ENCODE measurements at regions not wholly inside any gene's neighbourhood (a gene's known extent, or its start where the extent isn't known, plus 50 kb on each side); places are given as distances from the start of the nearest gene placed in this dataset.
A peak's percentile ranks its signal among the peaks of the same experiment; 100 is the strongest.
"Not testable (repeated sequence)": the region's sequence is repeated elsewhere in the genome, so short reads cannot be mapped to it uniquely, and the experiment has no call there.

GRCh38 chr6:27157459-27158315 is 89.8 kb upstream of the PRSS16 start:
- DNase-seq (ENCODE audit: low read depth in 2 of 2): no peak

GRCh38 chr6:27158316-27158643 is 89.2 kb upstream of the PRSS16 start:
- DNase-seq (ENCODE audit: low read depth in 2 of 2): no peak

GRCh38 chr6:27159725-27160124 is 87.8 kb upstream of the PRSS16 start:
- no peak for DNase-seq (ENCODE audit: low read depth in 2 of 2)

DNA sequence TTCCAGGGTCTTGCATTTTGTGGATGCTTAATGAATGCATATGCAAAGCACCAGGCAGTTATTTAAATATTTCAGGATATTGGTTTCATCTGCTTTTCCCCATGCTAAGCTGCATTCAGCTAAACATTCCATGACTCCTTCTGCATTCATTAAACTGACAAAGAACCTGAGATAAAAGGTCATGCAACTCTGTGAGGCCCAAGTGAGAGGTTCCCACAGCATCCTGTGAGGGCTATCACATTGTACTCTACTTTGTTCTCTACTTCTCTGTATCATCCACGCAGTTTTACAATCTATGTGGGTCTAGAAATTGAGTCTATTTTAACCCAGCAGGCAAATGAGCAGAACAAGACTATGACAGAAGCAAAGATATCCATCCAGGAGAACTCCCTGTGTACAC is 86.4 kb upstream of the PRSS16 start:
- DNase-seq (ENCODE audit: low read depth in 2 of 2): no peak

- DNase-seq (ENCODE audit: low read depth in 2 of 2): no peak
These were observed 85.9 kb upstream of the PRSS16 start for GRCh38 chr6:27161603-27161945.

GRCh38 chr6:27161946-27162603 is 85.4 kb upstream of the PRSS16 start:
- DNase-seq (ENCODE audit: low read depth in 2 of 2): peak in 1 of 2 experiments; percentile 22

GRCh38 chr6:27163834-27164233 is 83.7 kb upstream of the PRSS16 start:
- no peak for DNase-seq (ENCODE audit: low read depth in 2 of 2)

DNA sequence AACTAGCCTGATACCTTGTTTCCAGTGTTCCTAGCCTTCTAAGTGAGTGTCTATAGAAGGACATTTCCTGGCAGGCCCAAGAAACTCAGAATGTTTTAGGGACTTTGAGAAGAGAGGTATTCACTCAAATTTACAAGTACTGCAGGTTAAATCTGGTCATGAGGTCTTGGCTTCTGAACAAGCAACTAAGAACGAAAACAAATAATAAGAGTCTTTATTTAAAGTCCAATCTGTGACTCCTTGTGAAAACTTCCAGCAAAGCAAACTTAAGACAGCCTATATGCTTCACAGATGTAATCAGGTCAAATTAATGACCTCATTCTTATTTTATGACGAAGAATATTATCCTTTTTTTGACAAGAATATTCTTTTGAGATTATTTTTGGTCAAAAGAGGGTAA is 79.4 kb upstream of the PRSS16 start:
- DNase-seq (ENCODE audit: low read depth in 2 of 2): no peak

- peak in 1 of 2 experiments; percentile 63 for DNase-seq (ENCODE audit: low read depth in 2 of 2)
These were observed 78.7 kb upstream of the PRSS16 start for GRCh38 chr6:27168586-27169443.

DNA sequence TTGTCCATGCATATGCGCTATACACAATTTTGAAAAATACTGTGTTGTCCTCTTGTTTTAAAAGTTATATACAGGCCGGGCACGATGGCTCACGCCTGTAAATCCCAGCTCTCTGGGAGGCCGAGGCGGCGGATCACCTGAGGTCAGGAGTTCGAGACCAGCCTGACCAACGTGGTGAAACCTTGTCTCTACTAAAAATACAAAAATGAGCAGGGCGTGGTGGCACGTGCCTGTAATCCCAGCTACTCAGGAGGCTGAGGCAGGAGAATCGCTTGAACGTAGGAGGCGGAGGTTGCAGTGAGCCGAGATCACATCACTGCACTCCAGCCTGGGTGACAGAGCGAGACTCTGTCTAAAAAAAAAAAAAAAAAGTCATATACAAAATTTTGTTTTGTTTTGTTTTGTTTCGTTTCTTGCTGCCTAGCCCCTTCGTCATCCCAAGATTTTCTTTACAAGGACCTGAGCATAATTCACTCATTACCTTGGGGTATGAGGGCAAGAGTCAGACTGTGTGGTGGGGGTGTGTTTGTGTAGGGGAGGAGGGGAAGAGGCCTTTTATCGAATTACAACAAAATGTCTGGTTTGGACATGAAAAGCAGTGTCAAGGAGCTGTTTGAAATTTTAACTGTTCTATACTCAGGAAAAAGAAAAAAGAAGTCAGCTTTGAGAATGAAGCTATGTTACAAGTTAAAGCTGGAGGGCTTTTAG is 74.8 kb upstream of the PRSS16 start:
- DNase-seq (ENCODE audit: low read depth in 2 of 2): not testable (repeated sequence)

DNA sequence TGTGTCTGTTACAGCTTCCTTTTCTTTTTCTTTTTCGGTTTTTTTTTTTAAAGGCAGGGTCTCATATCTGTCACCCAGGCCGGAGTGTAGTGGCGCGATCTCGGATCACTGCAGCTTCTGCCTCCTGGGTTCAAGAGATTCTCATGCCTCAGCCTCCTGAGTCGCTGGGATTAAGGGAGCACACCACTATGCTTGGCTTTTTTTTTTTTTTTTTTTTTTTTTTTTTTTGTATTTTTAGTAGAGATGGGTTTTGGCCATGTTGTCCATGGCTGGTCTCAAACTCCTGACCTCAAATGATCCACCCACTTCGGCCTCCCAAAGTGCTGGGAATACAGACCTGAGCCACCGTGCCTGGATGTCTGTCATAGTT is 74.3 kb upstream of the PRSS16 start:
- DNase-seq (ENCODE audit: low read depth in 2 of 2): not testable (repeated sequence)

GRCh38 chr6:27174958-27175357 is 72.5 kb upstream of the PRSS16 start:
- no peak for DNase-seq (ENCODE audit: low read depth in 2 of 2)

- no peak for DNase-seq (ENCODE audit: low read depth in 2 of 2)
These were observed 71.4 kb upstream of the PRSS16 start for GRCh38 chr6:27176096-27176495.

DNA sequence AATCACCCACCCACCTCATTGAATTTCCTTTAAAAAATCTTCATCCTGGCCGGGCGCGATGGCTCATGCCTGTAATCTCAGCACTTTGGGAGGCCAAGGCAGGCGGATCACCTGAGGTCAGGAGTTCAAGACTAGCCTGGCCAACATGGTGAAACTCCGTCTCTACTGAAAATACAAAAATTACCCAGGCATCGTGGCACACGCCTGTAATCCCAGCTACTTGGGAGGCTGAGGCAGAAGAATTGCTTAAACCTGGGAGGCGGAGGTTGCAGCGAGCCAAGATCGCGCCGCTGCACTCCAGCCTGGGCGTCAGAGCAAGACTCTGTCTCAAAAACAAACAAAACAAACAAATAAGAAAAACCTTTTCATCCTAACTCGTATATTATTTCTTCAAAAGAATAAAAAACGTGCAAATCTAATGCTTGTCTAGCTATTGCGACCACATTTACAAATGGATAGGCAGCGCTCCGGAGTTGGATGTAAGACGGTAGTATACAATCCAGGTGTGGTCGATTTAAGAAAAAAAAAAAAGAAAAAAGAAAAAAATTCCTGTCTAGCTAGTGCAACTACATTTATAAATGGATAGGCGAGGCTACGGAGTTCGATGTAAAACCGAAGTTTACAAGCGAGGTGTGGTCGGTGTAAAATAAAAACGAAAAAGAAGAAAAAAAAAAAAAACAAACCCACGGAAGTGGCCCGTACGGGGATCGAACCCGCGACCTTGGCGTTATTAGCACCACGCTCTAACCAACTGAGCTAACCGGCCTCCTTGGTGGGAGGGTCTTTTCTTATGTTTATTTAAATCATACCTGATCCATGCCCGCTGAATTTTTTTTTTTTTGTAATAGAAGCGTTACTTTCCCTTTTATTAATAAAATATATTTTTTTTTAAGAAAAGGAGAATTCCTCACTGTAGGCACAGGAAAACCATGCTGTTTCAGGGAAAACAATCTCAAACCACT is 70.7 kb upstream of the PRSS16 start:
- peak; percentile 14 to 20 for DNase-seq (ENCODE audit: low read depth in 2 of 2)

GRCh38 chr6:27177485-27178406 is 69.8 kb upstream of the PRSS16 start:
- peak; percentile 86 to 87 for DNase-seq (ENCODE audit: low read depth in 2 of 2)

- no peak for DNase-seq (ENCODE audit: low read depth in 2 of 2)
These were observed 69.1 kb upstream of the PRSS16 start for GRCh38 chr6:27178407-27178730.

GRCh38 chr6:27178860-27179259 is 68.6 kb upstream of the PRSS16 start:
- no peak for DNase-seq (ENCODE audit: low read depth in 2 of 2)

- no peak for DNase-seq (ENCODE audit: low read depth in 2 of 2)
These were observed 64.3 kb upstream of the PRSS16 start for GRCh38 chr6:27183060-27183832.
